Body of pancreas (tissue), 4 donors: ENCODE measurements at regions not wholly inside any gene's neighbourhood (a gene's known extent, or its start where the extent isn't known, plus 50 kb on each side); places are given as distances from the start of the nearest gene placed in this dataset.

Experiments used
- ATAC-seq: fragments of 150-250 bp; one replicate; pipeline ENCODE4 v1.9.1; 2016
- DNase-seq, 4 donors: peaks; one replicate each; pipeline ENCODE4 v3.0.0-alpha.2; 2019
- H3K27ac ChIP-seq, 4 donors: fragments of 200-600 bp; sonication (generic); 1 replicate in 3 of 4; 2 replicates in 1 of 4; pipeline versions ENCODE4 v1.5.1 to v1.6.1; 2016 to 2019; ENCODE audit warnings: mild to moderate bottlenecking in 1 of 4, mixed read lengths in 1 of 4, moderate library complexity in 1 of 4
- H3K27me3 ChIP-seq, 2 donors: fragments of 200-600 bp; sonication (generic); one replicate each; pipeline ENCODE4 v1.6.0; 2016; ENCODE audit warnings: mild to moderate bottlenecking in 1 of 2
- H3K36me3 ChIP-seq, 2 donors: fragments of 200-600 bp; sonication (generic); replicated peaks in 1 of 2; 2 replicates each; pipeline ENCODE4 v1.5.1; 2016; ENCODE audit warnings: low read depth in 2 of 2; ENCODE audit not compliant: insufficient read depth in 1 of 2
- H3K4me1 ChIP-seq: fragments of 200-600 bp; sonication (generic); one replicate; pipeline ENCODE4 v1.6.0; 2016
- H3K4me3 ChIP-seq, 2 donors: fragments of 200-600 bp; sonication (generic); 1 replicate in 1 of 2; 2 replicates in 1 of 2; pipeline ENCODE4 v1.5.1; 2016 to 2019
- H3K9me3 ChIP-seq, 3 donors: fragments of 200-600 bp; sonication (generic); 1 replicate in 2 of 3; 2 replicates in 1 of 3; pipeline ENCODE4 v1.5.1; 2016
- POLR2A ChIP-seq, 3 donors: fragments of 450-650 bp; IDR thresholded peaks; one replicate each; pipeline ENCODE4 v1.6.1; 2016; ENCODE audit warnings: antibody characterized with exemption in 3 of 3, mild to moderate bottlenecking in 2 of 3
- WGBS, 2 donors: methylation state at CpG; one replicate each; pipeline ENCODE4 v1.1.5; 2017; 5-methylcytosine and 5-hydroxymethylcytosine counted together
- intact Hi-C: fragments of 100-400 bp; cut with DNase I; formaldehyde crosslinking; loops from one replicate; pipeline ENCODE4 v1.15.1; 2023
- TF ChIP-seq, protein P1 (sequence below), 7 experiments: fragments of 450-650 bp in 4 of 7; fragments of 200-600 bp in 3 of 7; sonication (generic) in 3 of 7; IDR thresholded peaks; one replicate each; pipeline ENCODE4 v1.5.1; 2016 to 2019; ENCODE audit warnings: antibody characterized with exemption in 7 of 7

DNA sequence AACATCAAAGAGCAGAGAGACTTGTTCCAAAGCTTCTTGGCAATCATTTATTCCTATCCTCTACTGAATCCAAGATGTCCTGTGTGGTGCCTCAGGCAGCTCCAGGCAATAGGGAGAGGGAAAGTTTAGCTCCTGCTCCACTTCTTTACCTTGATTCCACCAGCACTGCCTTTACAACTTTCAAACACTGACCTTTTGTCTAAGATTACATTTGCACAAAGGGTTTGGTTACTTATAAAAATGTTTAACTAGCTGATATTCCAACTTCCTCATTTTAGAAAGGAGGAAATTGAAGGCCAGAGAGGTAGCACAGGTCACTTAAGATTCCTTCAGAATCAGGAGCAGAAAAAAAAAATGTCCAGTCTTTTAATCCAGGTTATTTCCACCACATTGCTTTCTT, 192.7 kb downstream of the BTG1 start:
- H3K27ac ChIP-seq: peak overlapping the region; percentile 41 to 83 (median 57)
- TF ChIP-seq, protein P1, sequence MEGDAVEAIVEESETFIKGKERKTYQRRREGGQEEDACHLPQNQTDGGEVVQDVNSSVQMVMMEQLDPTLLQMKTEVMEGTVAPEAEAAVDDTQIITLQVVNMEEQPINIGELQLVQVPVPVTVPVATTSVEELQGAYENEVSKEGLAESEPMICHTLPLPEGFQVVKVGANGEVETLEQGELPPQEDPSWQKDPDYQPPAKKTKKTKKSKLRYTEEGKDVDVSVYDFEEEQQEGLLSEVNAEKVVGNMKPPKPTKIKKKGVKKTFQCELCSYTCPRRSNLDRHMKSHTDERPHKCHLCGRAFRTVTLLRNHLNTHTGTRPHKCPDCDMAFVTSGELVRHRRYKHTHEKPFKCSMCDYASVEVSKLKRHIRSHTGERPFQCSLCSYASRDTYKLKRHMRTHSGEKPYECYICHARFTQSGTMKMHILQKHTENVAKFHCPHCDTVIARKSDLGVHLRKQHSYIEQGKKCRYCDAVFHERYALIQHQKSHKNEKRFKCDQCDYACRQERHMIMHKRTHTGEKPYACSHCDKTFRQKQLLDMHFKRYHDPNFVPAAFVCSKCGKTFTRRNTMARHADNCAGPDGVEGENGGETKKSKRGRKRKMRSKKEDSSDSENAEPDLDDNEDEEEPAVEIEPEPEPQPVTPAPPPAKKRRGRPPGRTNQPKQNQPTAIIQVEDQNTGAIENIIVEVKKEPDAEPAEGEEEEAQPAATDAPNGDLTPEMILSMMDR (IDR thresholded peaks at IDR 0.05): no peak
- no peak for TF ChIP-seq POLR2A (IDR thresholded peaks at IDR 0.05)
- peak in 1 of 4 donors; percentile 16 for DNase-seq

DNA sequence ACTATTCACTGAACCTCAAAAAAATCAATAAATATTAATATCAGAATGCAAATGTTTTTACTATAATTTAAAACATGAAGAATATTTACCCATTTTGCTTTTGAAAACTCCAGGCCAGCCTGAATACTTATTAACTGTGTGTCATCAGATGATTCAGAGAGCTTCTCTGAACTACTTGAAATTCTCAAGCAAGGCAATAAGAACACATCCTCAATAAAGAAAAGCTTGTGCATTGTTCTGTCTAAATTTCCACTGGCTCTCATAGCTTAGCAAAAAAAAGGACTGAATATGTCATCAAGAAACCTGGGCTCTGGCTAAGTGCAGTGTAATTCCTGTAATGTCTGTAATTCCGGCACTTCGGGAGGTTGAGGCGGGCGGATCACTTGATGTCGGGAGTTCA, 194.1 kb downstream of the BTG1 start:
- Histone ChIP-seq H3K27ac (peak overlapping the region in 2 of 4 donors; percentile 37 to 83), H3K4me3 (no peak overlapping the region), H3K36me3 (no peaks in the 10 kb centered on the region), H3K27me3 (no peaks in the 10 kb centered on the region), H3K4me1 (peaks cover 59% of the 10 kb centered on the region), H3K9me3 (no peaks in the 10 kb centered on the region)
- no peak for ATAC-seq
- no peak for DNase-seq
- 92 to 98% methylated on average over 5 of the region's 5 CpGs for WGBS, 2 donors
- intact Hi-C loops: no loop called here
- no peak for TF ChIP-seq POLR2A (IDR thresholded peaks at IDR 0.05)
- TF ChIP-seq, protein P1 (IDR thresholded peaks at IDR 0.05): no peak

More for the DNA sequence above, 192.7 kb downstream of the BTG1 start:
- H3K36me3 ChIP-seq: no peaks in the 10 kb centered on the region
- no peaks in the 10 kb centered on the region for H3K9me3 ChIP-seq
- no peak overlapping the region for H3K4me3 ChIP-seq
- H3K27me3 ChIP-seq: no peaks in the 10 kb centered on the region
- intact Hi-C loops: no loop called here
- peaks cover 59% of the 10 kb centered on the region for H3K4me1 ChIP-seq
- peak; percentile 47 for ATAC-seq

DNA sequence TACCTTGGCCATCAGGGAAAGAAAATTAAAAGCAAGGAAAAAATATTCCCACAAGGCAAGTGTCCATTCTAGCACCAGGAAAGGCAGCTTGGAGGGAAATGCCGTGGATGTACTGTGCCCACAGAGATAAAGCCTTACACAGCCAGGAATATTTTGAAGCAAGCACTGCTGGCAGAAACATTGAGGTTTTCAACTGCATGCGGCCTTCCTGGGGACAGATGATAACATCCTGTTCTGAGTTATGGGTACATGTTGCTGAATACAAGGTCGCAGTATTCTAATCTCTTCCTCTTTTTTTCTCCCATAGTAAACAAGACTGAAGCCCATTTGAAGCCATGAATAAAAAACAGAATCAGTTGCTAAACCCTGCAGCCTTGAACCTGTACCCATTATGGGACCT, 197.1 kb downstream of the BTG1 start:
- H3K4me1 ChIP-seq: peaks cover 32% of the 10 kb centered on the region
- H3K36me3 ChIP-seq: no peaks in the 10 kb centered on the region
- DNase-seq: no peak
- no peak for ATAC-seq
- 39 to 40% methylated on average over 3 of the region's 3 CpGs for WGBS, 2 donors
- TF ChIP-seq POLR2A (IDR thresholded peaks at IDR 0.05): no peak
- TF ChIP-seq, protein P1 (IDR thresholded peaks at IDR 0.05): no peak
- no peak overlapping the region for H3K27ac ChIP-seq
- intact Hi-C loops: no loop called here
- no peak overlapping the region for H3K4me3 ChIP-seq
- H3K9me3 ChIP-seq: no peaks in the 10 kb centered on the region
- H3K27me3 ChIP-seq: no peaks in the 10 kb centered on the region

DNA sequence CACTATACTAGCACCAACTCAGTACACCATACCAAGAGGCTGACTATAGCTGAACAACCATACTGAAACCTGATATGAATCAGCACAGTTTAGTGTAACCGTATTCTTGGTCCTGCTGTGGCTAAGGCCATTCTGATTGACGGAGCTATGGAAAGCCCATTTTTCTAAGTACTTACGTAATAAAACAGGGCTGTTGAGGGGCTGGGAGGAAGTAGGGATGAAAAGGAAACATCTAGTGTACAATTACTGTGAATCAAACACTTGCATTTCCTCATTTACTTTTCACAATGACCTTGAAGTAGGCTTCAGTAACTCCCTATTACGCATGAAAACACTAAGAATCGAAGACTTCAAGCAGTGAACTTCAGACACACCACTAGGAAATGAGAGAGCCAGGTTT, 198.2 kb downstream of the BTG1 start:
- Histone ChIP-seq H3K36me3 (no peaks in the 10 kb centered on the region), H3K4me3 (no peak overlapping the region), H3K9me3 (no peaks in the 10 kb centered on the region), H3K27ac (no peak overlapping the region), H3K4me1 (peaks cover 21% of the 10 kb centered on the region), H3K27me3 (no peaks in the 10 kb centered on the region)
- TF ChIP-seq, protein P1 (IDR thresholded peaks at IDR 0.05): no peak
- TF ChIP-seq POLR2A (IDR thresholded peaks at IDR 0.05): no peak
- DNase-seq (no peak), ATAC-seq (no peak)
- intact Hi-C loops: no loop called here
- 85 to 89% methylated on average over 5 of the region's 5 CpGs for WGBS, 2 donors

DNA sequence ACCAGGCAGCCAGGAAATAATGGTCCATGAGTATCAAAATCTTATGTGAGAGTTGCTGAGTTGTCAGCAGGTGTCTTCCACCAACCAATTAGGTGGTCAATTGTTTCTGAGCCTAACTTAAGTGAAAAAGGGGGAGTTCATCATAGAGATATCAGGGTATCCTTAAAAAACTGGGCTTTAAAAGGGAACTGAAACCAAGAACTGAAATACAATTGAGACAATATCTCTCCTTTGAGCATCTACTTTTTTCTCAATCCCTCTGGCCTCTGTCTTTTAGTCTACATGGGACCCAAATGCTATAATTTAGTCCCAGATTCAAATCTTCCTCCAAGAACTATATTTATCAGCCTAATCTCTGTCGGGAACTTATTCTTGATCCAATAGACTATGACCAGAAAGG, 201.0 kb downstream of the BTG1 start:
- Histone ChIP-seq H3K4me3 (no peak overlapping the region), H3K4me1 (peaks cover 8% of the 10 kb centered on the region), H3K27me3 (no peaks in the 10 kb centered on the region), H3K27ac (no peak overlapping the region), H3K9me3 (no peaks in the 10 kb centered on the region), H3K36me3 (no peaks in the 10 kb centered on the region)
- ATAC-seq (no peak), DNase-seq (no peak)
- WGBS, 2 donors: 81 to 84% methylated on average over 1 of the region's 1 CpG
- no peak for TF ChIP-seq POLR2A (IDR thresholded peaks at IDR 0.05)
- TF ChIP-seq, protein P1 (IDR thresholded peaks at IDR 0.05): no peak
- intact Hi-C loops: no loop called here
